ENCODE measurements at regions not wholly inside any gene's neighbourhood (a gene's known extent, or its start where the extent isn't known, plus 50 kb on each side); places are given as distances from the start of the nearest gene placed in this dataset.

DNA sequence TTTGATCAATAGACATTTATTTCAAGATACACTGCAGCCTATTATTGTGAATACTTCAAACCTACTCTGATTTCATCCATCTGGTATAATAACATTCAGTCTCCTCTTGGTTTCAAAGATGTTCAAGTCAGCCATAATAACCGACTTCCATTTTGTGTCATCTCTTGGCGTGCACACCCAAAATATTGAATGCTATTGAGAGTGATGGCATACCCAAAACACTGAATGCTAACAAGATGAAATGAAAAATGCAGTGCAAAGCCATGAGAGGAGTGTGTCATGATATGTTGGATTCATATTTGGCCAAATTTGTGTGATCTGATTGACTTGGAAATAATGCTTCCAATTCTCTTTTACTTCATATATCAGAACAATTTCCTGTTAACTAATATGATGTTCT is 181.2 kb upstream of the PCDH17 start:
- no peak for TF ChIP-seq TARDBP (IDR thresholded peaks at IDR 0.05)
- TF ChIP-seq HDGF (IDR thresholded peaks at IDR 0.05; ENCODE audit: borderline replicate concordance), result no peak
- no peak for TF ChIP-seq FOXM1 (IDR thresholded peaks at IDR 0.05; ENCODE audit: borderline replicate concordance)
- no peak for TF ChIP-seq SP1 (IDR thresholded peaks at IDR 0.05)
- no peak for TF ChIP-seq CTBP1 (IDR thresholded peaks at IDR 0.05; ENCODE audit: borderline replicate concordance)
- no peak for TF ChIP-seq ZNF384 (IDR thresholded peaks at IDR 0.05)
- no peak for TF ChIP-seq L3MBTL2 (conservative IDR thresholded peaks at IDR 0.05)
- TF ChIP-seq ARNT (IDR thresholded peaks at IDR 0.05), result no peak
- no peak for TF ChIP-seq BHLHE40 (IDR thresholded peaks at IDR 0.05; ENCODE audit: borderline replicate concordance)
- no peak for TF ChIP-seq ELF4 (IDR thresholded peaks at IDR 0.05)
- TF ChIP-seq FOXK2 (IDR thresholded peaks at IDR 0.05), result no peak
- TF ChIP-seq SUZ12 (IDR thresholded peaks at IDR 0.05), result no peak

All from HEK293T (cell line).